BE2C (cell line): ENCODE measurements at regions not wholly inside any gene's neighbourhood (a gene's known extent, or its start where the extent isn't known, plus 50 kb on each side); places are given as distances from the start of the nearest gene placed in this dataset.

Experiments
- DNase-seq: peaks from one replicate; pipeline ENCODE4 v3.0.0-alpha.2; 2020
- H3K27me3 ChIP-seq: fragments of 250-450 bp; sonication (Bioruptor Pico); 2 replicates; pipeline ENCODE4 v1.5.1; 2020; ENCODE audit warnings: mild to moderate bottlenecking
- H3K36me3 ChIP-seq: fragments of 250-450 bp; sonication (Bioruptor Pico); 2 replicates; pipeline ENCODE4 v1.5.1; 2020; ENCODE audit warnings: mild to moderate bottlenecking
- H3K4me1 ChIP-seq: fragments of 250-450 bp; sonication (Bioruptor Pico); 2 replicates; pipeline ENCODE4 v1.5.1; 2020
- H3K4me3 ChIP-seq: 2 replicates; pipeline ENCODE4 v1.5.1; 2011; ENCODE audit warnings: low read depth, low read length
- H3K9me3 ChIP-seq: fragments of 250-450 bp; sonication (Bioruptor Pico); 2 replicates; pipeline ENCODE4 v1.5.1; 2020
- CTCF ChIP-seq: IDR thresholded peaks from 2 replicates; pipeline ENCODE4 v1.5.1; 2012; ENCODE audit warnings: mild to moderate bottlenecking, low read depth, low read length

- TF ChIP-seq CTCF = no peak
- H3K4me1 ChIP-seq = no peaks in the 10 kb centered on the region
- DNase-seq = no peak
- no peaks in the 10 kb centered on the region for H3K9me3 ChIP-seq
- H3K27me3 ChIP-seq = no peaks in the 10 kb centered on the region
- H3K4me3 ChIP-seq = no peak overlapping the region
- no peaks in the 10 kb centered on the region for H3K36me3 ChIP-seq
These were observed 269.5 kb downstream of the LNPK start for GRCh38 chr2:175732531-175732930.

- no peaks in the 10 kb centered on the region for H3K27me3 ChIP-seq
- H3K4me1 ChIP-seq = no peaks in the 10 kb centered on the region
- no peaks in the 10 kb centered on the region for H3K36me3 ChIP-seq
- TF ChIP-seq CTCF = no peak
- no peaks in the 10 kb centered on the region for H3K9me3 ChIP-seq
- DNase-seq = no peak
- no peak overlapping the region for H3K4me3 ChIP-seq
These were observed 272.0 kb downstream of the LNPK start for GRCh38 chr2:175730050-175730449.

GRCh38 chr2:175729049-175729706 lies 272.9 kb downstream of the LNPK start:
- no peak for DNase-seq
- no peak for TF ChIP-seq CTCF
- no peaks in the 10 kb centered on the region for H3K36me3 ChIP-seq
- no peaks in the 10 kb centered on the region for H3K9me3 ChIP-seq
- H3K4me1 ChIP-seq = no peaks in the 10 kb centered on the region
- H3K4me3 ChIP-seq = no peak overlapping the region
- no peaks in the 10 kb centered on the region for H3K27me3 ChIP-seq

- H3K36me3 ChIP-seq = no peaks in the 10 kb centered on the region
- H3K4me3 ChIP-seq = no peak overlapping the region
- no peak for DNase-seq
- H3K9me3 ChIP-seq = no peaks in the 10 kb centered on the region
- no peaks in the 10 kb centered on the region for H3K27me3 ChIP-seq
- H3K4me1 ChIP-seq = no peaks in the 10 kb centered on the region
- no peak for TF ChIP-seq CTCF
These were observed 274.0 kb downstream of the LNPK start for GRCh38 chr2:175728032-175728431.

- Histone ChIP-seq H3K9me3 (no peaks in the 10 kb centered on the region), H3K36me3 (no peaks in the 10 kb centered on the region), H3K4me1 (no peaks in the 10 kb centered on the region), H3K27me3 (no peaks in the 10 kb centered on the region), H3K4me3 (no peak overlapping the region)
- no peak for DNase-seq
- no peak for TF ChIP-seq CTCF
These were observed 275.8 kb downstream of the LNPK start for GRCh38 chr2:175726223-175726622.

- H3K4me3 ChIP-seq = no peak overlapping the region
- no peaks in the 10 kb centered on the region for H3K4me1 ChIP-seq
- no peak for DNase-seq
- no peaks in the 10 kb centered on the region for H3K36me3 ChIP-seq
- H3K9me3 ChIP-seq = no peaks in the 10 kb centered on the region
- no peak for TF ChIP-seq CTCF
- H3K27me3 ChIP-seq = no peaks in the 10 kb centered on the region
These were observed 292.8 kb downstream of the LNPK start for GRCh38 chr2:175709248-175709647.
